Stimulated activated naive CD8-positive, alpha-beta T cell treated with anti-CD3 and anti-CD28 coated beads, Interleukin-15, amount 100 ng/mL, for 72 hours (primary cell): ENCODE measurements at regions not wholly inside any gene's neighbourhood (a gene's known extent, or its start where the extent isn't known, plus 50 kb on each side); places are given as distances from the start of the nearest gene placed in this dataset.
"Not testable (repeated sequence)": the region's sequence is repeated elsewhere in the genome, so short reads cannot be mapped to it uniquely, and the experiment has no call there.

Experiments used
- ATAC-seq: fragments of 150-1000 bp; cut with Tn5 transposase; 2 replicates; pipeline ENCODE4 v1.10.0; 2021; ENCODE audit warnings: mild to moderate bottlenecking, moderate library complexity
- DNase-seq, 2 donors: peaks; one replicate each; pipeline ENCODE4 v3.0.0; 2021 to 2022
- H3K27ac Mint-ChIP-seq, 2 donors: one replicate each; pipeline ENCODE4 v1.8.0; 2022; ENCODE audit warnings: mild to moderate bottlenecking in 2 of 2, mixed read lengths in 2 of 2, moderate library complexity in 2 of 2
- H3K27me3 Mint-ChIP-seq: one replicate; pipeline ENCODE4 v1.8.0; 2022; ENCODE audit warnings: mixed read lengths
- H3K4me1 Mint-ChIP-seq: one replicate; pipeline ENCODE4 v1.8.0; 2022; ENCODE audit warnings: mild to moderate bottlenecking, mixed read lengths
- H3K4me3 Mint-ChIP-seq, 2 donors: one replicate each; pipeline ENCODE4 v1.8.0; 2022; ENCODE audit warnings: mild to moderate bottlenecking in 2 of 2, mixed read lengths in 2 of 2, moderate library complexity in 1 of 2
- H3K9me3 Mint-ChIP-seq, 2 donors: one replicate each; pipeline ENCODE4 v1.8.0; 2022; ENCODE audit warnings: mixed read lengths in 2 of 2

GRCh38 chr21:20874202-20874601 lies 124.0 kb upstream of the NCAM2 start:
- H3K4me1 Mint-ChIP-seq: no peaks in the 10 kb centered on the region
- no peaks in the 10 kb centered on the region for H3K27me3 Mint-ChIP-seq
- H3K4me3 Mint-ChIP-seq: no peak overlapping the region
- ATAC-seq: no peak
- no peaks in the 10 kb centered on the region for H3K9me3 Mint-ChIP-seq
- H3K27ac Mint-ChIP-seq: no peak overlapping the region
- no peak for DNase-seq

DNA sequence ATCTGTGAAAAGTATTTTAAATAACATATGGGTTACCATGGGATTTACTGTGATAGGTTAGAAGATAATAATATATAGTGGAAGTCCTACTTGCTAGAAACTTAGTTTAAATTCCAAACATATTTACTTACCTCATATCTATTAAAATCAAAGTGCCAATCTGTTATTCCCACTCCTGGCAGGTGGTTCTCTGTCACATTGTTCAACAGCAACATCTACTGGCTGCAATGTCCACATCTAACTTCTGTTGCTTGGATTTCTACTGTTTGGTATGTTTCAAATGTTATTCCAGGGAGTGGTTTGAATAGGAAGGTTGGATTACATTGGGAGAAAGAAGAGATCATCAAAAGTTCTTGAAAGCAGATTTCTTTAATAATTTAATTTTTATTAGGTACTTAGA lies 122.5 kb upstream of the NCAM2 start:
- Mint-ChIP-seq H3K27me3 (no peaks in the 10 kb centered on the region), H3K27ac (no peak overlapping the region), H3K4me1 (no peaks in the 10 kb centered on the region), H3K4me3 (no peak overlapping the region), H3K9me3 (no peaks in the 10 kb centered on the region)
- ATAC-seq: no peak
- DNase-seq: no peak

DNA sequence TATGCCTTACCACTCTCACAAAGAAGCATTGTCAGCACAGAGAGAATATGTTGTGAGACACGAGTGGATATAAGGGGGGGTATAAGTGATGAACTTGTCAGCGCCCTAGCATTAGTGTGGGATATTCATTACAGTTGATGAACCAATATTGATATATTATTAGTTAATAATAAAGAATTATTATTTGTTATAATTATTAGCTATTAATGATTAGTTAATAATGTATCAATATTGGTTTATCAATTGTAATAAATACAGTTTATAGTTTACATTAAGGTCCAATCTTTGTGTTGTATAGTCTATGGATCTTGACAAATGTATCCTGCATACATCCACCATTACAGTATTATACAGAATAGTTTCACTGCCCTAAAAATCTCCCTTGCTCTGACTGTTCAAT lies 120.2 kb upstream of the NCAM2 start:
- H3K9me3 Mint-ChIP-seq: no peaks in the 10 kb centered on the region
- H3K4me3 Mint-ChIP-seq: no peak overlapping the region
- no peak for DNase-seq
- no peaks in the 10 kb centered on the region for H3K4me1 Mint-ChIP-seq
- no peaks in the 10 kb centered on the region for H3K27me3 Mint-ChIP-seq
- ATAC-seq: no peak
- no peak overlapping the region for H3K27ac Mint-ChIP-seq

- H3K4me1 Mint-ChIP-seq: no peaks in the 10 kb centered on the region
- H3K9me3 Mint-ChIP-seq: no peaks in the 10 kb centered on the region
- no peaks in the 10 kb centered on the region for H3K27me3 Mint-ChIP-seq
- no peak overlapping the region for H3K4me3 Mint-ChIP-seq
- no peak overlapping the region for H3K27ac Mint-ChIP-seq
- no peak for ATAC-seq
- no peak for DNase-seq
These were observed 115.5 kb upstream of the NCAM2 start for GRCh38 chr21:20882462-20883407.

DNA sequence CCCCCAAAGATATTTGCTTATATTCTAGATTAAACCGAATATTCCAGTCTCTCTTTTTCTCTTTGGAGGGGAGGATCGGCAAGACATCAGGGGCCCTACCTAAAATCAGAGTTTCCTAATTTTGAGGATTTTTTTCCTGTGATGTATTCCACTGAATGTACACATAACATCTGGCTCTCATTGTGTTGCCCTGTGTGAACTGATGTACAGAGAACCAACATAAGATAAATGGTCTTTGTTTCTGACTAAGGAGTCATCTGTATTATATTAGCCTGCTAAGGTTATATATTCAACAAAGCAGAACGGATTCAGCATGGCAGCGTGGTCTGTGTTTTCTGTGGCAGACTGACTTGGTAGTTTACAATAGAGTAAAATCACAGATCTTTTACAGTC lies 114.8 kb upstream of the NCAM2 start:
- no peaks in the 10 kb centered on the region for H3K27me3 Mint-ChIP-seq
- no peak overlapping the region for H3K27ac Mint-ChIP-seq
- H3K4me1 Mint-ChIP-seq: no peaks in the 10 kb centered on the region
- H3K4me3 Mint-ChIP-seq: no peak overlapping the region
- no peaks in the 10 kb centered on the region for H3K9me3 Mint-ChIP-seq
- ATAC-seq (no peak), DNase-seq (no peak)

DNA sequence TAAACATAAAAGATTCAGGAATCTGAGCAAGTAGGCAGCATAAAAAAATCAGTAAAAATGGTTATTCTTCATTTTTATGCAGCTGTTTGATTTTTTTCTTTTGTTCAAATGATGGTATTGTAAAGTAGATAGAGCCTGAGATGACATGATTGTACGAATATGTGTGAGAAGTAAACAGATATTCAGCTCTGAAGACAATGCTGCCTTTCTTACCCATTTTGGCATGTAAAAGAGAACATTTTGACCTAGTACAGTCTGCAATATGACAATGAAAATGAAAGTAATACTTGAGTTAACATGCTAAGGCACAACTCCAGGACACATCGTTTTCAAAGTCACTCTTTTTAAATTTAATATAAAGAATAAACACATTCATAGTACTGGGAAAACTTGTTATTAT lies 95.7 kb upstream of the NCAM2 start:
- Mint-ChIP-seq H3K9me3 (no peaks in the 10 kb centered on the region), H3K4me1 (no peaks in the 10 kb centered on the region), H3K27me3 (no peaks in the 10 kb centered on the region), H3K4me3 (no peak overlapping the region), H3K27ac (no peak overlapping the region)
- DNase-seq: no peak
- ATAC-seq: no peak

- ATAC-seq (no peak), DNase-seq (no peak)
- H3K27ac Mint-ChIP-seq: no peak overlapping the region
- H3K4me3 Mint-ChIP-seq: no peak overlapping the region
- no peaks in the 10 kb centered on the region for H3K27me3 Mint-ChIP-seq
- H3K4me1 Mint-ChIP-seq: no peaks in the 10 kb centered on the region
- H3K9me3 Mint-ChIP-seq: no peaks in the 10 kb centered on the region
These were observed 95.2 kb upstream of the NCAM2 start for GRCh38 chr21:20902998-20903397.

DNA sequence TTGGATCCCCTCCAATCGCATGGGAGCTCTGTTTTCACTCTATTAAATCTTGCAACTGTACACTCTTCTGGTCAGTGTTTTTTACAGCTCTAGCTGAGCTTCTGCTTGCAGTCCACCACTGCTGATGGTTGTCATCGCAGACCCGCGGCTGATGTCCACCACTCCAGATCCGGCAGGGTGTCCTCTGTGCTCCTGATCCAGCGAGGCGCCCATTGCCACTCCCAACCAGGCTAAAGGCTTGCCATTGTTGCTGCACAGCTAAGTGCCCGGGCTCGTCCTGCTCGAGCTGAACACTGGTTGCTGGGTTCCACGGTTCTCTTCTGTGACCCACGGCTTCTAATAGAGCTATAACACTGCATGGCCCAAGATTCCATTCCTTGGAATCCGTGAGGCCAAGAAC lies 70.7 kb upstream of the NCAM2 start:
- H3K4me3 Mint-ChIP-seq, H3K27me3 Mint-ChIP-seq, DNase-seq, ATAC-seq, H3K4me1 Mint-ChIP-seq, H3K27ac Mint-ChIP-seq: not testable (repeated sequence)
- H3K9me3 Mint-ChIP-seq: peaks cover 6 to 16% of the 10 kb centered on the region in 2 donors

DNA sequence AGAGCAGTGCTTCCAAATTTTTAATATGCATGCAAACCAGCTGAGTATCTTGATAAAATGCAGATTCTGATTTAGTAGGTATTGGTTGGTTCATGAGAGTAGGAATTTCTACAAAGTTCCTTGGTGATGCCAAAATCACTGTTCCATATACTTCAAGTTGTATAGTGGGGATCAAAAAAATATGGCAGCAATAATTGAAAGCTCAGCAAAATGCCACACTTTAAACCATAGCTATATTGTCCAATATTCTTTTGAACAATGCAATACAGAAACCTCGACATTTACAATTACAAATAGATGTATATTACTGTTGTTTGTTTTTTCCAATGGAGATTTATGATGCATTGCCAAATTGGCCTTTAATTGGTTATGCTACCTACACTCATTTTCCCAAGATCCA lies 55.7 kb upstream of the NCAM2 start:
- Mint-ChIP-seq H3K4me1 (no peaks in the 10 kb centered on the region), H3K27ac (no peak overlapping the region), H3K4me3 (no peak overlapping the region), H3K9me3 (peaks cover 0 to 5% of the 10 kb centered on the region in 2 donors), H3K27me3 (no peaks in the 10 kb centered on the region)
- ATAC-seq (no peak), DNase-seq (no peak)

DNA sequence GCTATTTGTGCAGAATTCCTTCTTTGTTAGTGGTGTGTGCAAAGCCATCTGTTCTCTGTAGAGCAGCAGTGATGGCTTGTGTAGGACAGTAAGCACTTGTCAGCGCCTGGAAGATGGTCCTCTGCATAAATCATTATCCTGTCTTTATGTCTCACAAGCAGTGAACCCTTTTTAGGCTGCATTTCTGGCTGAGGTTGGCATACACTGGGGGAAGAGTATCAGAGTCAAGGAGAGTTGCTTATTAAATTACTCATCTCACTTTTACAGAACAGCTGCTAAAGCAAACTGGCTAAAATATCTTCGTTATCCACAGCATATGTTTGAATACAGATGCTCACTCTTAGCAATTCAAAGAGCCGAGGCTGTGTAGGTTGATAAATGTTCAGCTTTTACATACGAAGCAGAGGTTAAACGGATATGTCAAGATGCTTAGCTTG lies 54.6 kb upstream of the NCAM2 start:
- H3K4me3 Mint-ChIP-seq: no peak overlapping the region
- H3K27ac Mint-ChIP-seq: no peak overlapping the region
- DNase-seq (no peak), ATAC-seq (no peak)
- H3K9me3 Mint-ChIP-seq: peaks cover 0 to 5% of the 10 kb centered on the region in 2 donors
- no peaks in the 10 kb centered on the region for H3K4me1 Mint-ChIP-seq
- no peaks in the 10 kb centered on the region for H3K27me3 Mint-ChIP-seq

GRCh38 chr21:20944139-20944538 lies 54.1 kb upstream of the NCAM2 start:
- ATAC-seq (no peak), DNase-seq (no peak)
- H3K27ac Mint-ChIP-seq: no peak overlapping the region
- no peaks in the 10 kb centered on the region for H3K4me1 Mint-ChIP-seq
- H3K4me3 Mint-ChIP-seq: no peak overlapping the region
- peaks cover 0 to 5% of the 10 kb centered on the region in 2 donors for H3K9me3 Mint-ChIP-seq
- H3K27me3 Mint-ChIP-seq: no peaks in the 10 kb centered on the region

- ATAC-seq: no peak
- H3K27ac Mint-ChIP-seq: no peak overlapping the region
- no peaks in the 10 kb centered on the region for H3K27me3 Mint-ChIP-seq
- H3K9me3 Mint-ChIP-seq: peaks cover 0 to 4% of the 10 kb centered on the region in 2 donors
- DNase-seq: no peak
- H3K4me1 Mint-ChIP-seq: no peaks in the 10 kb centered on the region
- H3K4me3 Mint-ChIP-seq: no peak overlapping the region
These were observed 51.5 kb upstream of the NCAM2 start for GRCh38 chr21:20946701-20947100.
